ENCODE measurements at regions not wholly inside any gene's neighbourhood (a gene's known extent, or its start where the extent isn't known, plus 50 kb on each side); places are given as distances from the start of the nearest gene placed in this dataset.

GRCh38 chr2:19682493-19682892, 219.3 kb downstream of the TTC32 start:
- H3K4me1 ChIP-seq (ENCODE audit: insufficient read depth, low read length) = no peaks in the 10 kb centered on the region
- FAIRE-seq (no peak), ATAC-seq (no peak), DNase-seq (ENCODE audit: low spot score) (no peak)
- peaks cover 0 to 3% of the 10 kb centered on the region in 2 experiments; a peak in 1 of 5 replicates for H3K27me3 ChIP-seq (ENCODE audit: control insufficient read depth in 1 of 2, insufficient read depth in 2 of 2, low read length in 2 of 2)
- 19% methylated on average over 1 of the region's 1 CpG for WGBS (ENCODE audit: low lambda C conversion rate)
- intact Hi-C loops (cut with micrococcal nuclease; ENCODE audit: unreplicated experiment) (no loop called here), in situ Hi-C loops (cut with HindIII; ENCODE audit: extremely low pct_ligation_motif_present, low pct_unique_long_range_greater_than_20kb) (no loop called here)
- H3K9me3 ChIP-seq (ENCODE audit: low read length) = no peaks in the 10 kb centered on the region
- H3K4me3 ChIP-seq (replicated peaks in 1 of 3; ENCODE audit: insufficient read depth in 1 of 3, low read depth in 2 of 3, low read length in 3 of 3) = no peak overlapping the region
- no peak overlapping the region for H3K9ac ChIP-seq (ENCODE audit: insufficient read depth, low read depth, low read length)
- no peaks in the 10 kb centered on the region for H3K79me2 ChIP-seq (ENCODE audit: insufficient read depth, low read length)
- no peak for TF ChIP-seq ZNF430 (CRISPR knock-in tag; IDR thresholded peaks at IDR 0.05)
- TF ChIP-seq DNMT1 (CRISPR knock-in tag; IDR thresholded peaks at IDR 0.05) = no peak
- TF ChIP-seq TFDP1 (CRISPR knock-in tag; IDR thresholded peaks at IDR 0.05; ENCODE audit: borderline replicate concordance) = no peak
- no peak for TF ChIP-seq MLXIP (CRISPR knock-in tag; IDR thresholded peaks at IDR 0.05; ENCODE audit: borderline replicate concordance)
- no peak for TF ChIP-seq ZNF761 (CRISPR knock-in tag; conservative IDR thresholded peaks at IDR 0.05)
- TF ChIP-seq POLR2AphosphoS5 (IDR thresholded peaks at IDR 0.05; ENCODE audit: low read depth, low read length) = no peak
- TF ChIP-seq ZNF510 (CRISPR knock-in tag; IDR thresholded peaks at IDR 0.05; ENCODE audit: low read depth) = no peak
- no peak for TF ChIP-seq ZNF292 (CRISPR knock-in tag; IDR thresholded peaks at IDR 0.05; ENCODE audit: borderline replicate concordance, low read depth)
- ChIA-PET CTCF (ENCODE audit: low intra/inter-chr PET ratio, low total read pairs) (no interaction called here), POLR2A (no interaction called here)
- no peak overlapping the region for H2AFZ ChIP-seq (ENCODE audit: low read length)
- no TSS peak for BruUV-seq (replicated peaks)
- H3K36me3 ChIP-seq (replicated peaks in 1 of 2; ENCODE audit: control insufficient read depth in 1 of 2, insufficient read depth in 2 of 2, low read length in 2 of 2) = no peaks in the 10 kb centered on the region
- no peak overlapping the region for H3K27ac ChIP-seq (ENCODE audit: extremely low read length, insufficient read depth, low read length)
- H4K20me1 ChIP-seq (ENCODE audit: insufficient read depth, low read length) = no peaks in the 10 kb centered on the region
- no peak overlapping the region for H3K4me2 ChIP-seq (ENCODE audit: low read depth, low read length)

All from HepG2 (cell line).